DMS53 treated with DMSO at 0.1 percent for 48 hours (cell line): ENCODE measurements at regions not wholly inside any gene's neighbourhood (a gene's known extent, or its start where the extent isn't known, plus 50 kb on each side); places are given as distances from the start of the nearest gene placed in this dataset.
"Not testable (repeated sequence)": the region's sequence is repeated elsewhere in the genome, so short reads cannot be mapped to it uniquely, and the experiment has no call there.

Source experiments
- DNase-seq: peaks from one replicate; lab custom pipeline; 2025; ENCODE audit not compliant: unreplicated experiment; lab: John Stamatoyannopoulos, UW

DNA sequence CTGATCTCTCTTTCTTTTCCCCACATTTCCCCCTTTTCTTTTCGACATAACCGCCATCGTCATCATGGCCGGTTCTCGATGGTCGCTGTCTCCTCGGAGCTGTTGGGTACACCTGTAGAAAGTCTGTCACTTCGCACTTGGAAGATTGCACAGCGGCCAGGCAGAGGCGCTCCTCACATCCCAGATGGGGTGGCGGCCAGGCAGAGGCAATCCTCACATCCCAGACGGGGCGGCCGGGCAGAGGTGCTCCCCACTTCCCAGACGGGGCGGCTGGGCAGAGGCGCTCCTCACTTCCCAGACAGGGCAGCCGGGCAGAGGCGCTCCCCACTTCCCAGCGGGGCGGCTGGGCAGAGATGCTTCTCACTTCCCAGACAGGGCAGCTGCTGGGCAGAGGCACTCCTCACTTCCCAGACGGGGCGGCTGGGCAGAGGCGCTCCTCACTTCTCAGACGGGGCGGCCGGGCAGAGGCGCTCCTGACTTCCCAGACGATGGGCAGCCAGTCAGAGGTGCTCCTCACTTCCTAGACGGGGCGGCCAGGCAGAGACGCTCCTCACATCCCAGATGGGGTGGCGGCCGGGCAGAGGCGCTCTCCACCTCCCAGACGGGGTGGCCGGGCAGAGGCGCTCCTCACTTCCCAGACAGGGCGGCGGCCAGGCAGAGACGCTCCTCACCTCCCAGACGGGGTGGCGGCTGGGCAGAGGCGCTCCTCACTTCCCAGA lies 110.7 kb downstream of the C5orf15 start:
- DNase-seq: not testable (repeated sequence)

- no peak for DNase-seq
Observed at GRCh38 chr5:133854554-133854953, 113.9 kb downstream of the C5orf15 start.

DNA sequence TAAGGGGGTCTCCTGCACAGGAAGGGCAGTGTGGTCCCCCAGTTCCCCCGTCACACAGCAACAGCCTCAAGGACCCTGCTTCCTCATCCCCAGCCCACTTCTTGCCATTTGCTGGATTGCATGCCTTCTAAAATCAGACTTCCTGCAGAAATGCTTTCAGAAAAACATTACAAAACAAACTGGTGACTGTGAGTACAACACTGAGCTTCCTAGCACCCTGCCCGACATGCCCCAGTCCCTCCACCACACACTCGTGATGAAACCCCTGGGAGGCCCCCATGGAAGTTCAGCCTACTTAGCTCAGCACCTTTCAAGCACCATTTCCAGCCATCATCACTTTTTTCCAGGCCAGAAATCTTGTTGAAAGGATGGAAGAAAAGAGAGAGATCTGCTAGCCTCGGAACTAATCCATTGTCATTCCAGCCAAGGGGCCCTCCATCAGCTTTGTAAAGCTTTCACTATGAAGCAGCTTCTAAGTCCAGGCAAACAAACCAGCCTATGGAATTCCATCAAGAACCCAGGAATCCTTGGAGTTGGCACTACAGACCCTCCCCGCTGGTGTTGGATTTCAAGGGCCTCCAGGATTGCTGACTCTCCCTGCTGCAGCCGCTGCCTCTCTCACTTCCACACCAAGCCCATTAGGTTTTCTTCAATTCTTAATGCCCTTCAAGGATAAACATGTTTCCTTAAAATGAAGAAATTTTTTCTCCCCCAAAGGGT lies 114.6 kb downstream of the C5orf15 start:
- DNase-seq: no peak

DNA sequence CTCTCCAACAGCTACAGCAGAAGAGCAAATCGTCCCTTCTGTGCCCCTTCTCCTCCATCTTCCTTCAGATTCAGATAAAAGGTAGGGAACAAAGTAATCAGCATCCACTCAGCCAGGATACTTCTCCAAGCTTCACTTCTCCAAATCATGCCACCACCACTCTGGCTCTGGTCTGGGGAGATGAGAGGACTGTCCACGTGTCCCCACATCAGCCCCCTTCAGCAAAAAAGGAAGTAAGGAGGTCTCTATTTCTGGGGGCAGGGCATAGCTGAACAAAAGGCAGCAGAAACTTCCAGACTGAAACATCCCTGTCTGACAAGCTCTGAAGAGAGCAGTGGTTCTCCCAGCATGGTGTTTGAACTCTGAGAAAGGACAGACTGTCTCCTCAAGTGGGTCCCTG lies 116.9 kb downstream of the C5orf15 start:
- no peak for DNase-seq

DNA sequence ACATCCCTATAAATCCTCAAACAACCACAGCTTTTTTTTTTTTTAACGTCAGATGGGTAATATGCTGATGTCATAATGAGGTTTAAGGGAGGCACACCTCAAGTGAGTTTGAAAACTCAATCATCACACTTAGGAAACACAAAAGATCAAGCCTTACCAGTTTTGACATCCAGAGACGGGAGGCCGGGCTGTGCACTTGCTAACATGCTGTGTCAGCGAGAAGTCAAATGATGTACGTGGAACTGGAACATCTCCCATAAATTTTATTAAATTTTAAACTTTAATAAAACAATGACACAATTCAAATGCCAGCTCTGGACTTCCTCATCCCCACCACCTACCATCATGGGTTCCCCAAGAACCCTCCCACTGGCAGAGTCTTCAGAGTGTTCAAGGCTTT lies 117.6 kb downstream of the C5orf15 start:
- no peak for DNase-seq

DNA sequence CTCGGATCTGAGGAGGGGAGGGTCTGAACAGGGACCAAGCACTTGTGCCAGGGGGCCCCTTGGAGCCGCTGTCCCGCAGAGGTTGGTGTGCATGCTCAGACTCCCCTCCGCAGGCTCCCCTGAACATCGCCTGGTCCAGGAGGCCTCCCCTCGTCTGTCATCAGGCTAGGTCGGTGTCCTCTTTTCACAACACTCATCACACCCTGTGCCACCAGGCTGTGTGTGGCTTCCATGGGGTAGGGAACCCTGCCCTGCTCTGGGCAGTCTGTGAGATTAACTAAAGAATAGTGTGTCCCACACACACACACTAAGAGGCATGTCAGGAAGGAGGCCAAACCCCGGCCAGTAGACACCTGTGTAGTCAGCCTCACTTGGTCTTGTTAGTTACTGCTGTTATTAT lies 119.3 kb downstream of the C5orf15 start:
- DNase-seq: no peak

GRCh38 chr5:133848341-133848811 lies 120.0 kb downstream of the C5orf15 start:
- no peak for DNase-seq

DNA sequence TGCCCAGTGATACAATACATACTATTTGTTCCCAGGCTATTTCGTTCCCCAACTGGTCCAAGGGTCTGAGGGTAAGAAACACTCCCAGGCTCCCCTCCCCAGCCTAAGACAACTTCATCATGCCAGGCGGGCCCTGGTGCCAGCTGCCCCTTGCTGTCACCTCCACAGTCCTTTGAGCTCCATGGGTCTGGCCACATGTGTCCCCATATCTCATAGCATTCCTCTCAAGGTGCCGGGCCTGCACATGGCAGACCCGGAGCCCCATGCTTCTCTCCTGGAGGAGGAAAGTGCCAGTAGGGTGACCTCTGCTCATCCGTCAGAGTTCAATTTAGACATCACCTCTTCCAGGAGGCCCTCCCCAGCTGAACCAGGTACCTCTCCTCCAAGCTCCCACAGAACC lies 120.5 kb downstream of the C5orf15 start:
- no peak for DNase-seq

GRCh38 chr5:133847301-133847700 lies 121.1 kb downstream of the C5orf15 start:
- DNase-seq: no peak

DNA sequence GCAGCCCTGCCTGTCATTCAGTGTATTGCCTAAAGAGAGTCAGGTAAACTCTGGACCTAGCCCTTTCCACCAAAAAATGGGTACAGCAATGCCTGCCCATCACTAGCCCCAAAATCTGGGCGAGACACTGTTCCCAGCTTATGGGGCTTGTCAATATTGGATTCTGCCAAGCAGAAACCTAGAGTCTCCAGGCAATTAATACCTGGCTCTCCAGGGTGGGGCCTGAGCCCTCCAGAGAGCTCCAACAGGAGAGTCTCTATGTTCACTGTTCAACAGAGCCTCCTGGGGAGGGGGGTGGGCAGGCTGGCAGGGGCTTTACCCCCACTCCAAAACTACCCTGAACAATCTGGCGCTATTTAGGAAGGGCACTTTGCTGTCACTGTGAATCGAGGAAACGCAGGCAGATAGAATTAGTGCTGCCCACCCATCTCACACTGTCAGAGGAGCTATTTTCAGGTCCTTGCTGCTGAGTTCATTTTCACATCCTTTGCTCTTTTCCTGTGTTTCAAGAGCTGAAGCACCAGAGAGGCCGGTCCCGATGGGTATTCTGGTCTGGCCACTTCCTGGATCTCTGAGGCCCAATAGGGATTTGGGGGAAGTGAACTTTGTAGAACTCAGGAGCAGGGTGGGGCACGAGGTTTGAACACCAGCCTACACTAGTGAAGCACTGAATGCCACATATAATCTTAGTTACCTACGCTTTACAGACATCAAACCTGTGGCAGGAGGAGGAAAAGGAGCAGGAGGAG lies 121.8 kb downstream of the C5orf15 start:
- no peak for DNase-seq

- no peak for DNase-seq
Observed at GRCh38 chr5:133845271-133845670, 123.2 kb downstream of the C5orf15 start.

DNA sequence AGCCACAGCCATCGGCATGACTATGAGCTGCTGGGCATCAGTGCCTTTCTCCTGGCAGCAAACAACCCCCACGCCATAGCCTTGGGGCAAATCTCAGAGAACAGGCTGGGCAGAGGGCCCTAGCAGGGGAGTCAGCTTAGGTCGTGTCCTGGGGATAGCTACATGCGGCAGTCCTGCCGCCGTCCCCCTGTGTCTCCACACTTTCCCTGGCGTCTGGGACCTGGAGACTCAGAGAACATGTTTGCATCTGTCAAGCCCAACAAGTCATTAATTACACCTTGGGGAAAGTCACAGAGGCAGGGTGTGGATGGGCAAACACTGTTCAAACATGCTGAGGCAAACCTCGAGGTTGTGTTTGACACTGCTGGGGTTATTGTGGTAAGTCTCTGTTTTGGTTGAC lies 123.6 kb downstream of the C5orf15 start:
- no peak for DNase-seq

GRCh38 chr5:133843911-133844310 lies 124.5 kb downstream of the C5orf15 start:
- DNase-seq: no peak

- no peak for DNase-seq
Observed at GRCh38 chr5:133842846-133843611, 125.4 kb downstream of the C5orf15 start.

- no peak for DNase-seq
Observed at GRCh38 chr5:133841831-133842750, 126.3 kb downstream of the C5orf15 start.

DNA sequence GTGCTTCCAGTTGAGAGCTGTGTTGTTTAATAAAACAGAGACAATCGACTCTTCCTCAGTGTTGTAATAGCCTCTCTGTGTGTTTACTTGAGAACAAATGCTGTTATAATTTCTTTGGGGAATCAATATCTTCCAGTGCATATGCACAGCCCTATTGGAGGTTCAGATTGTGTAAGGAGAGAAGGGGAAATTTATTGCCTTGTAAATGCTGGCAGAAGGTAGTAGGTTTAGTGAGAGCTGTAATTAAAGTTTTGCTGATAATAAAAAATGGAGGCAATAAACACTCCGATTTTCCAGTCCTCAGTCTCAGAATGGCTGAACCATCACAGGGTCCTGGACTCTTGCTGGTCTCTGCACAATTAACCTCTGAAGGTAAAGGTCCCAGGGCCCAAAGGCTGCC lies 128.3 kb downstream of the C5orf15 start:
- no peak for DNase-seq

DNA sequence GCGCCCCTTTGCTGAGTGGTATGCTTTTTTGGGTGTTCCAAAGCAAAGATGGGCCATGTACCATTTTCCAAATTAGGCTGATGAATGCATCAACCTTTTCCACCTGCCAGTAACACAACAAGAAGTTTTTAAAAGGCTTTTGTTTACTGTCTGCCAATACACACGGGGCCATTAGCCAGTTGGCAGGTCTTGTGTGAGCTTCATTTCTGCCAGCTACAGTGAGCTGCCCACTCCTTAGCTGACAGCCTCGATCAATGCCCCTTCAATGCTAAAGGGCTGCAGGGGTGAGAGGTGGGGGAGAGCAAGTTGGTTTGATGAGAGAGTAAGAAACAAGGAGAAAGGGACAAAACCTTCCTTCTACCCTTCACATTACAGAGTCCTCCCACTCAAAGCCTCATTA lies 128.7 kb downstream of the C5orf15 start:
- DNase-seq: no peak

DNA sequence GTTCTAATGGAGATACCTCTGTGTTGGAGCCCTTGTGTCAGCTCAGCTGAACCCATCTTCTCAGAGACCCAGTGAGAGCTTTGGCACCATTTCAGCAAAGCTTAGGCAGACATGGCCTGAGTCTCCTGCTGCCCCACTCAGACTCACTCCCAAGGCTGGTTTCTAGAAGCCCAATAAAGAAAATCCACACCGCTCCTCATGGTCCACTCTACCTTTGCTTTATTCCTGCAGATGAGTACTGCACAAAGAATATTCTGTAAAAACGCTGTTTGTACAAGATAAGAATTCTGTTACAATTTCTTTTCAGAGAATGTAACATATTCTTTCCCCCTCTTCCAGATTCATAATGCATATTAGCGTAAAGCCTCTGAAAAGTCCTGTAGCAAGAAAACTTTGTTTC lies 129.3 kb downstream of the C5orf15 start:
- no peak for DNase-seq

- DNase-seq: no peak
Observed at GRCh38 chr5:133838286-133838685, 130.1 kb downstream of the C5orf15 start.
